ENCODE measurements at regions not wholly inside any gene's neighbourhood (a gene's known extent, or its start where the extent isn't known, plus 50 kb on each side); places are given as distances from the start of the nearest gene placed in this dataset.

- no peak for TF ChIP-seq YY1 (IDR thresholded peaks at IDR 0.05; ENCODE audit: insufficient read depth, insufficient read length)
- no peak for TF ChIP-seq ZNF274 (IDR thresholded peaks at IDR 0.05; ENCODE audit: low read depth, low read length)
- TF ChIP-seq SUZ12 (IDR thresholded peaks at IDR 0.05; ENCODE audit: extremely low read depth, insufficient read depth, insufficient read length), result no peak
Measured at GRCh38 chr2:8399731-8400130, 282.1 kb upstream of the ID2 start.

Measured in NT2/D1 (cell line).